ENCODE measurements at regions not wholly inside any gene's neighbourhood (a gene's known extent, or its start where the extent isn't known, plus 50 kb on each side); places are given as distances from the start of the nearest gene placed in this dataset.

GRCh38 chr1:48082271-48082962 is 85.2 kb upstream of the TRABD2B start:
- Histone ChIP-seq H3K4me3 (ENCODE audit: low read length, poor library complexity, severe bottlenecking) (no peak overlapping the region), H3K36me3 (ENCODE audit: insufficient read depth, low read length) (no peaks in the 10 kb centered on the region), H3K27me3 (ENCODE audit: insufficient read depth, low read length, poor library complexity, severe bottlenecking) (no peaks in the 10 kb centered on the region), H4K20me1 (ENCODE audit: insufficient read depth, low read length, poor library complexity, severe bottlenecking) (no peaks in the 10 kb centered on the region), H3K79me2 (ENCODE audit: insufficient read depth, low read length) (no peaks in the 10 kb centered on the region), H3F3A (ENCODE audit: low read depth) (no peaks in the 10 kb centered on the region), H3K9ac (ENCODE audit: low read depth, low read length, poor library complexity, severe bottlenecking) (no peak overlapping the region), H3K9me2 (replicated peaks; ENCODE audit: low read depth, low read length) (no peaks in the 10 kb centered on the region), H3K4me1 (ENCODE audit: insufficient read depth, low read length, poor library complexity, severe bottlenecking) (no peaks in the 10 kb centered on the region), H3K4me2 (ENCODE audit: low read depth, low read length, poor library complexity, severe bottlenecking) (no peak overlapping the region), H2AFZ (ENCODE audit: low read length) (no peak overlapping the region), H3K9me3 (ENCODE audit: insufficient read depth, low read depth, low read length) (no peaks in the 10 kb centered on the region)
- TF ChIP-seq CTCF (conservative IDR thresholded peaks at IDR 0.05; ENCODE audit: low read length) (no peak), EZH2phosphoT487 (IDR thresholded peaks at IDR 0.05; ENCODE audit: borderline replicate concordance) (no peak)

GRCh38 chr1:48080331-48081255 is 83.4 kb upstream of the TRABD2B start:
- no peak overlapping the region for H3K4me3 ChIP-seq (ENCODE audit: low read length, poor library complexity, severe bottlenecking)
- H3K9me2 ChIP-seq (replicated peaks; ENCODE audit: low read depth, low read length) = no peaks in the 10 kb centered on the region
- no peaks in the 10 kb centered on the region for H3K79me2 ChIP-seq (ENCODE audit: insufficient read depth, low read length)
- no peaks in the 10 kb centered on the region for H3K4me1 ChIP-seq (ENCODE audit: insufficient read depth, low read length, poor library complexity, severe bottlenecking)
- H3K4me2 ChIP-seq (ENCODE audit: low read depth, low read length, poor library complexity, severe bottlenecking) = no peak overlapping the region
- H3K9ac ChIP-seq (ENCODE audit: low read depth, low read length, poor library complexity, severe bottlenecking) = no peak overlapping the region
- no peaks in the 10 kb centered on the region for H3K9me3 ChIP-seq (ENCODE audit: insufficient read depth, low read depth, low read length)
- H3K27me3 ChIP-seq (ENCODE audit: insufficient read depth, low read length, poor library complexity, severe bottlenecking) = no peaks in the 10 kb centered on the region
- H4K20me1 ChIP-seq (ENCODE audit: insufficient read depth, low read length, poor library complexity, severe bottlenecking) = no peaks in the 10 kb centered on the region
- TF ChIP-seq EZH2phosphoT487 (IDR thresholded peaks at IDR 0.05; ENCODE audit: borderline replicate concordance) = no peak
- H3K36me3 ChIP-seq (ENCODE audit: insufficient read depth, low read length) = no peaks in the 10 kb centered on the region
- no peak overlapping the region for H2AFZ ChIP-seq (ENCODE audit: low read length)
- no peaks in the 10 kb centered on the region for H3F3A ChIP-seq (ENCODE audit: low read depth)

- Histone ChIP-seq H3K79me2 (ENCODE audit: insufficient read depth, low read length) (no peaks in the 10 kb centered on the region), H3K9me3 (ENCODE audit: insufficient read depth, low read depth, low read length) (no peaks in the 10 kb centered on the region)
Observed at GRCh38 chr1:48079096-48079495, 81.9 kb upstream of the TRABD2B start.

More at GRCh38 chr1:48079096-48079495, 81.9 kb upstream of the TRABD2B start:
- no peak overlapping the region for H3K9ac ChIP-seq (ENCODE audit: low read depth, low read length, poor library complexity, severe bottlenecking)
- no peak overlapping the region for H3K4me2 ChIP-seq (ENCODE audit: low read depth, low read length, poor library complexity, severe bottlenecking)
- TF ChIP-seq CTCF (conservative IDR thresholded peaks at IDR 0.05; ENCODE audit: low read length) (no peak), EZH2phosphoT487 (IDR thresholded peaks at IDR 0.05; ENCODE audit: borderline replicate concordance) (no peak)
- no peaks in the 10 kb centered on the region for H4K20me1 ChIP-seq (ENCODE audit: insufficient read depth, low read length, poor library complexity, severe bottlenecking)
- no peaks in the 10 kb centered on the region for H3K36me3 ChIP-seq (ENCODE audit: insufficient read depth, low read length)
- H3K9me2 ChIP-seq (replicated peaks; ENCODE audit: low read depth, low read length) = no peaks in the 10 kb centered on the region
- H3K4me1 ChIP-seq (ENCODE audit: insufficient read depth, low read length, poor library complexity, severe bottlenecking) = no peaks in the 10 kb centered on the region
- H3F3A ChIP-seq (ENCODE audit: low read depth) = no peaks in the 10 kb centered on the region
- no peak overlapping the region for H2AFZ ChIP-seq (ENCODE audit: low read length)
- H3K4me3 ChIP-seq (ENCODE audit: low read length, poor library complexity, severe bottlenecking) = no peak overlapping the region
- no peaks in the 10 kb centered on the region for H3K27me3 ChIP-seq (ENCODE audit: insufficient read depth, low read length, poor library complexity, severe bottlenecking)

Measured in Loucy (cell line).